ENCODE measurements at regions not wholly inside any gene's neighbourhood (a gene's known extent, or its start where the extent isn't known, plus 50 kb on each side); places are given as distances from the start of the nearest gene placed in this dataset.

- TF ChIP-seq, protein P1, sequence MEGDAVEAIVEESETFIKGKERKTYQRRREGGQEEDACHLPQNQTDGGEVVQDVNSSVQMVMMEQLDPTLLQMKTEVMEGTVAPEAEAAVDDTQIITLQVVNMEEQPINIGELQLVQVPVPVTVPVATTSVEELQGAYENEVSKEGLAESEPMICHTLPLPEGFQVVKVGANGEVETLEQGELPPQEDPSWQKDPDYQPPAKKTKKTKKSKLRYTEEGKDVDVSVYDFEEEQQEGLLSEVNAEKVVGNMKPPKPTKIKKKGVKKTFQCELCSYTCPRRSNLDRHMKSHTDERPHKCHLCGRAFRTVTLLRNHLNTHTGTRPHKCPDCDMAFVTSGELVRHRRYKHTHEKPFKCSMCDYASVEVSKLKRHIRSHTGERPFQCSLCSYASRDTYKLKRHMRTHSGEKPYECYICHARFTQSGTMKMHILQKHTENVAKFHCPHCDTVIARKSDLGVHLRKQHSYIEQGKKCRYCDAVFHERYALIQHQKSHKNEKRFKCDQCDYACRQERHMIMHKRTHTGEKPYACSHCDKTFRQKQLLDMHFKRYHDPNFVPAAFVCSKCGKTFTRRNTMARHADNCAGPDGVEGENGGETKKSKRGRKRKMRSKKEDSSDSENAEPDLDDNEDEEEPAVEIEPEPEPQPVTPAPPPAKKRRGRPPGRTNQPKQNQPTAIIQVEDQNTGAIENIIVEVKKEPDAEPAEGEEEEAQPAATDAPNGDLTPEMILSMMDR (IDR thresholded peaks at IDR 0.05; ENCODE audit: low read depth, low read length): no peak
- TF ChIP-seq EZH2phosphoT487 (IDR thresholded peaks at IDR 0.05; ENCODE audit: low read depth): no peak
These were observed 228.9 kb upstream of the CDH9 start for GRCh38 chr5:27267209-27267824.

All from OCI-LY3 (cell line).